Left ventricle myocardium superior (tissue), 1 donor: ENCODE measurements at regions not wholly inside any gene's neighbourhood (a gene's known extent, or its start where the extent isn't known, plus 50 kb on each side); places are given as distances from the start of the nearest gene placed in this dataset.
"Not testable (repeated sequence)": the region's sequence is repeated elsewhere in the genome, so short reads cannot be mapped to it uniquely, and the experiment has no call there.

ENCODE experiments used
- ATAC-seq: fragments of 200-7000 bp; cut with Tn5 transposase; one replicate; pipeline ENCODE4 v1.9.1; 2020; ENCODE audit warnings: mild to moderate bottlenecking, moderate library complexity
- DNase-seq: peaks from one replicate; pipeline ENCODE4 v3.0.0-alpha.2; 2020
- intact Hi-C: fragments of 100-400 bp; cut with micrococcal nuclease; formaldehyde crosslinking; loops from one replicate; pipeline ENCODE4 v1.11.0; 2022
- donor health status: DM: no; HTN: yes; CAD: no; lungs with severe emphysema.

DNA sequence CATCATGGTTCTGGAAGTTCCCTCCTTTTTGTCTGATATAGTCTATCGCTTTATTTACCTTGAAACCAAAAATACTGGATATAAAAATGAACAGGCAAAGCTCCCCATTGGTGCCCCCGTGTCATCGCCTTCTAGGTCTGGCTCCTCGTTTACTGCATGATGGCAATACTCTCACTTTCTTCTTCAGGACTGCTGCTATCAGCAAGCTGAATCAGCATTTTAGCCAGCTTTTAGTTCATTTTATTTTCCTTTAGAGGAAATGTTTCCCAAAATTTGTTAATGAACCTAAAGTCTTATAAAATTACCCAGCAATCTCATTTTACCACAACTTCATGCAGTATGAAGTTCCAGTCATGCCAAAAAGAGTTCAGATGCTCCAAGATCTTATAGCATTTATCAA is 80.5 kb downstream of the ZIC3 start:
- intact Hi-C loops, result no loop called here
- ATAC-seq (no peak), DNase-seq (no peak)

DNA sequence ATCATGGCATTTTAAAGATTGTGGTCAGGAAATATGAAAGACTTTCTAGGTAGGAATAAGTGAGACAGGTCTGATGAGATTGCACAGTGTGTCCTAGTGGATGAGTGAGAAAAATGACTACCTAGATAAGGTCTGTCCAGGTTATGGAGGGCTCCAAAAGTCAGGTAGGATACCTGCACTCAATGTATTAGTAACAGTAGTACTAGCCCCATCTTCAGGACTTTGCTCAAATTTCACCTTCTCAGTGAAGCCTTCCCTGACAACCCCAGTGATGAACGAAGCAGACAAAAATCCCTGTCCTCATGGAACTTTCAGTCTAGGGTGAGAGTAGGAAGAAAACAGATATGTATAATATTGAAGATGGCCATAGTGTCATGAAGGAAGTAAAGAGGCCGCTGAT is 85.7 kb downstream of the ZIC3 start:
- no peak for ATAC-seq
- intact Hi-C loops, result no loop called here
- DNase-seq, result no peak

DNA sequence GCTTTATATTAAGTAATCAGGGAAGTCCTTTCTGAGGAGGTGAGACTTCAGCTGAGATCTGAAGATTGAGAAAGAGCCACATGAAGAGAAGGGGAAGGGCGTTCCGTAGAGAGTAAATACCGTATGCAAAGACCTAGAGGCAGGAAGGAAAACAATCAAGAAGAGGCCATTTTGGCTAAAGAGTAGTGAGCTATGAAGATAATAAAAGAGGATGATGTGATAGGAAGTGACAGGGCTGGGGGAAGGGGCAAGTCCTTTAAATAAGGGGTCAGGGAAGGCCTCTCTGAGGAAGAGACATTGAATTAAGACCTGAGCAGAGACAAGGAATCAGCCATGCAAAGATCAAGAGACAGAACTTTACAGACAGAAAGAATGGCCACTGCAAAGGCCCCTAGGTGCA is 86.2 kb downstream of the ZIC3 start:
- intact Hi-C loops, result no loop called here
- no peak for DNase-seq
- ATAC-seq, result no peak

DNA sequence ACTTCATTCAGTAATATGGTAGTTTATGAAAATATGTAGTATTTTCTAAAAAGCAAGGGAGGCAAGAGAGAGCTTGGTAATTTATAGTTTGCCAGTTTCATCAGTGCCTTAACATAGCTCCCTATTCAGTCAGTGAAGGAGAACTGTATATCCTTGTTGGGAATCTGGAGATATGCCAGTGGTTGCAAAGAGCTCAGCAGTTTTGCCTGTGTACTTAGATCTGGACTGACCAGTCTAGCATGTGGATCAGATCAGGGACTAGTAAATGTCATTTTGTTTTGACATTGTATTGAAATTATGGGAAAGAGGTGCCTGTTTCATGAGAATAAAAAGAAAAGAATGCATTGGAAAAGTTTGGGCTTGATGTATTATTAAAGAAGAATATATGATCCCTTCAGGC is 88.6 kb downstream of the ZIC3 start:
- DNase-seq (no peak), ATAC-seq (no peak)
- intact Hi-C loops, result no loop called here

DNA sequence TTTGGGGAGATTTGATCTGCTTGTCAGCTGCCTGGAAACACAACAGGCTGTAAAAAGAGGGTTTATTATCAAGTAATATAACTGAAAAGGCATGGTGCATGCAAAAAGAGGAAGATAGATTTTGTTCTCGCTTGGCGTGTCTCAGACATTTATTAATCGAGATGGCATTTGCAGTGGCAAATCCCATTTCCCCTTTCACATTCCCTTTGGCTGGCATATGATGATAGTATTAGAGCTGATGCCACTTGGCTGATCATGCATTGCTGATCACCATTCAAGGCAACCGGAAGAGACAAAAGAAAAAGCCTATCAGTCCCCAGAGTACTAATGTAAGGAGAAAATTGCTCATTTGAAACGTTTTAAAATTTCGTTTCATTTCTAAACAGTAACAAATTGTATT is 101.8 kb downstream of the ZIC3 start:
- ATAC-seq (no peak), DNase-seq (no peak)
- intact Hi-C loops, result no loop called here

DNA sequence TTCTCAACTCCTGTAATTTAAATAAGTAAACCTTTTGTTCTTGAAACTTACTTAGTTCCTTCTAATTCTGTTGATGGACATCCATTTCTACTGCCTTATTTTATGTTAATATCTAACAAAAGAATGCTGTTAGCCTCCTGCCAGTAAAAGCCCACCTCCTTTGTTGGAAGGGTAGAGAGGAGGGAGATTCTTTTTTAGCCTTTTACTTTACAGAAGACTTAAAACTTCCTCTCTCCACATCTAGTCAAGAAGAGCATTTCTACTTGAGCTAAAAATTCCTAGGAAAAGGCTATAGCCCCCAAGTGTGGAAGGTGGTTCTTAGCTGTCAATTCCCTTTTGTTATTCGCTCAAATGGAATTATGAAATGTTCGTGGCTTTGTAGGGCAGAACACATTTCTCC is 118.7 kb downstream of the ZIC3 start:
- no peak for DNase-seq
- intact Hi-C loops, result no loop called here
- ATAC-seq, result no peak

DNA sequence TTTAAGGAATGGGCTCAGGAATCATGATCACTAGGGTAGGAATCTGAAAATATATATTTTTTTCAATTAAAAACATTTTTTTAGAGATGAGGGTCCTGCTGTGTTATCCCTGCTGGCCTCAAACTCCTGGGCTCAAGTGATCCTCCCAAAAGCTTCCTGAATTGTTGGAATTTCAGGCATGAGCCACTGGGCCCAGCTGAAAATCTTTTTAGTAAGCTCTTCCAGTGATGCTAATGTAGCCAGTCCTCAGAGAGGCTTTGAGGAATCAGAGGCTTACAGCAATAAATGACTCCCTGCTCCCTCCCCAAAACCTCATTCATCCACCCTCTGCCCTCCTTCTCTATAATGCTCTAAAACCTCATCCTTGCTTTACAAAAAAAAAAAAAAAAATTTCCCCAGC is 129.5 kb downstream of the ZIC3 start:
- no peak for DNase-seq
- no peak for ATAC-seq
- intact Hi-C loops, result no loop called here

DNA sequence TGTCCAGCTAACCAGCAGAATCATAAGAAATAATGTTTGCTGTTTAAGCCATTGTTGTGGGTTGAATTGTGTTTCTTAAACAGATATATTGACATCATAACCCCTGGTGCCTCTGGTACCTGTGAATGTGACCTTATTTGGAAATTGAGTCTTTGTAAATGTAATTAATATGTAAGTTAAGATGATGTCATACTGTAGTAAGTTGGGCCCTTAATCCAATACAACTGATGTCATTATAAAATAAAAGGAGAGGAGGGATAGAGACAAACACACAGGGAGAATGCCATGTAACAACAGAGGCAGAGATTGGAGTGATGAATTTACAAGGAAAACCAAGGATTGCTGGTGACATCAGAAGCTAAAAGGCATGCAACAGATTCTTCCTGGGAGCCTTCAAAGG is 141.4 kb downstream of the ZIC3 start:
- DNase-seq, result no peak
- no peak for ATAC-seq
- intact Hi-C loops, result no loop called here

DNA sequence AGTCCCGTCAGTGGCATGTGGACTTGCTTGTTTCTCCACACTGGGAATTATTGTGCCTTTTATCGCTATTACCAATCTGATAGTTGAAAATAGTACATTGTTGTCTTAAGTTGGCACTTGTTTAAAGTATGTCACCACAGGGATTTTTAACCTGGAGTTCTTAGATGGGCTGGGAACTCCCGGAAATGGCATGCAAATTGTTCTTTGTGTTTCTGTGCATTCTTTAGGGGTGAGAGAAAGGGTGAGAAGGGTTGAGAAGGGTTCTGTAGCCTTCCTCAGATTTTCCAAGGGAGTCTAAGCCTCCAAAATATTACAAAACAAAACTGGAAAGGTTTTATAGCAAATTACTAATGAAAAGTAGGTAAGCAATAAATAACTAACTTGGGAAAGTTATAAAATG is 176.9 kb downstream of the ZIC3 start:
- intact Hi-C loops, result no loop called here
- ATAC-seq, result no peak
- no peak for DNase-seq

DNA sequence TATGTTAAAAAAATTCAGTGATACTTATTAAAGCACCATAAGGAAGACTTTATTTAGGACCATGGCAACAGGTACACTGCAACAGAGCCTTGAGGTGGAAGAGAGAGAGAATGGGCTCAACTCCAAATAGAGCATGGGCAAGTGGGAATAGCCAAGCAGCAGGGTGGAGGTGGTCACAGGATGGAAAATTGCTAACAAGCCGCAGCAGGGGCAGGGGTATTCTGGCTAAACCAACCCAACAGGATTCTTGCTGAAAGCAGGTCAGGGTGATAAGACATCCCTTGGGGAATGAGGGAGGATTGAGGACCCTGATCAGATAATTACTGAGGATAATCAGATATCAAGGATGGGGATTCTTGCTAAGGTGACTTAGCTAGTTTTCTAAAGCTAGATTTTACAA is 177.5 kb downstream of the ZIC3 start:
- intact Hi-C loops, result no loop called here
- no peak for ATAC-seq
- no peak for DNase-seq

DNA sequence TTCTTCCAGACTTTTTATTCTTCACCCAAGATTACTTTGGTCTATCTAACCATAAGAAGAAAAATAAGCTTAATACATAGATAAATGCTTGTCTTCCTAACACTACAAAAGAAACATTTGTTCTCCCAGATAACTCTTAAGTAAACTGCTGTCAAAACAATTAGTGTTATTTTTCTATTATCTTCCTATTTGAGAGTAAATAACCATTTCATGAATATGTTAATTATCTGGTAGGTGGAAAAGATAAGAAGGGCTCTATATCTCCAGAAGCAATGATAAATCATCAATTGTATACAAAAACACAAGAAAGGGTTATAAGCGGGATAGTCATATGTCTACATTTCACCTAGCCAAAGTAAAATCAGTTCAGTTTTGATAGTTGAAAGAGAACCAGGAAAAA is 180.4 kb downstream of the ZIC3 start:
- ATAC-seq, result no peak
- intact Hi-C loops, result no loop called here
- DNase-seq, result no peak

DNA sequence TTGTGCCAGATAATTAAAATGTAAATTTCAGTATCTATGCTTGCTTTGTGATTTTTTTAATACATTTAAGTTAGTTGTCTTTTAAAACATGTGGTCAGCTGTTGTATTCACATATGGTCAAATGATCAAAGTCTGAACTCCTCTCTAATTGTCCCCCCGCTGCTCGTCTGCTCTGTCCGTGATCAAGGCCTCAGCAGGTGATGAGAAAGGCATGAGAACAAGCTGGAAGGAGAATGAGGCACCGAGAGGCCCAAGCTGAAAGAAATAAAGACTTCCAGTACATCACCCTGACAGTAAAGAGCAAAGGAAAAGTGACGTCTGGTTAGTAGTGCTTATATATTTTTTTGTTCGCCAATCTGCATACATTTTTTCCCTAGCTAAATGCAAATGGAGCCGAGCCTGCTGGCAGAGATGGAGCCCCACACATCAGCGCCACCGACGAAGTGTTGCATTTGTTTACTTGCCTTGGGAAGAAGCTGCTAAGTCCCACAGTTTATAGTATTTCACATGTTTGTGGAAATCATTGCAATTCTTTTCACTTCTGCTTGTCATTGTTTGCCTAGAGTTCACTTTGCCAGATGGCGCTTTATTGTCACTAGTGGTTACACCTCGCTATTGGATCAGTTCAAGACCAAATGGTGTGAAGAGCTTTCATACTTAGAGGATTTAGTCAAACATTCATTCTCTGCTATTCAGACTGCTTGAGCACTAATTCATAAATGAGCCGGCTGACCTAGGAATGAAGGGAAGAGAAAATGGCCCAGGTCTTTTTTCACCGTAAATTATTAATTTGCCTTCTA is 181.5 kb downstream of the ZIC3 start:
- ATAC-seq, result no peak
- no peak for DNase-seq
- intact Hi-C loops, result no loop called here

DNA sequence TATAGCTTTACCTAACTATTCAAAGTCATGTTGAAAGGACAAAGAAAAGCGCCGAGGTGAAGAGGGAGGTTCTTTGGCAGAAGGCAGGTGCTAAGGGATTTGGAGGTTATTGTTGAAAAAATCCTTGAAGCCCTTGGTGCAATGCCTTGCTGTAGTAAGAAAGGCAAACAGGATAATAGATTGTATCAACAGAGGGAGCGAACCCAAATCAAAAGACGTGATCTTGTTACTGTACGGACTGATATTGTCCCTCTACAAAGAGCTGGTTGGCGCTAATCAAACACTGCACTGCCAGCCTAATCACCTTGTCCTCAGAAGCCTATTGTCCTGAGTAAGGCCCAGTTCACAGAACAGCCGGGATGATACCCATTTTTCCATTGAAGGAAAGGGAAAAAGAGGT is 182.9 kb downstream of the ZIC3 start:
- intact Hi-C loops, result no loop called here
- ATAC-seq (no peak), DNase-seq (no peak)

DNA sequence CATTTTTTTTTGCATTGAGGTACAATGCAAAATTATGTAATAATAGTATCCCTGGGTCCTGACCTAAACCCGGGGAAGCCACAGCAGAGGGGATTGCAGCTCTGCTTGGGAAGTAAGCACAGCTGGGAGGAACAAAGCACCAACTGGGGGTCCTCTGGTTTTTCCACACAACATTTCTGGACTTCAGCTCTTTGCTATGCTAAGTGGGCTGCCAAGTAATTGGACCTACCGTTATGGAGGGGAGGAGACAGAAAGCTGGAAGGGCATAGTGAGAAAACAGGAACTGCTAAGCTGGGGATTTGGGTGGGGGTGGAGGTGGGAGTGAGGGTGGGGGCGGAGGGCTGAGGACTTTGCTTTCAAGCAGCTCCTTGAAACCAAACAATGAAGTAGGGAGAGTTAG is 183.3 kb downstream of the ZIC3 start:
- intact Hi-C loops, result no loop called here
- ATAC-seq, result no peak
- DNase-seq, result no peak

DNA sequence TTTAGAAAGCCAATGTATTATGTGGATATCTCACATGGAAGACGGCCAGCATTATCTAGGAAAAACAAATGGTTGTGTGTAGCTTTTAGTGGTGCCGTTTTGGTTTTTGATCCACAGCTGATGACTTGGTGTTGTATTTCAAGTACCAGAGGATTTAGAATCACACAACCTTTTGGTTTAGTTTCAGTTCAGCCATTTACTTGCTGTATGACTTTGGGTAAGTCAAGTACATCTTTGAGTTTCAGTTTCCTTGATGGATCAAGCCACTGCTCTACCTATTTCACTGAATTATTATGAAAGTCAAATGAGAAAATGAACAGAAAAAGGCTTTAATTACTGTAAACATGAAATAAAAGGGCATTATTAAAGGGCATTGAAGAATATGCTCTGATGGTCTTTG is 205.6 kb downstream of the ZIC3 start:
- no peak for ATAC-seq
- no peak for DNase-seq
- intact Hi-C loops, result no loop called here

DNA sequence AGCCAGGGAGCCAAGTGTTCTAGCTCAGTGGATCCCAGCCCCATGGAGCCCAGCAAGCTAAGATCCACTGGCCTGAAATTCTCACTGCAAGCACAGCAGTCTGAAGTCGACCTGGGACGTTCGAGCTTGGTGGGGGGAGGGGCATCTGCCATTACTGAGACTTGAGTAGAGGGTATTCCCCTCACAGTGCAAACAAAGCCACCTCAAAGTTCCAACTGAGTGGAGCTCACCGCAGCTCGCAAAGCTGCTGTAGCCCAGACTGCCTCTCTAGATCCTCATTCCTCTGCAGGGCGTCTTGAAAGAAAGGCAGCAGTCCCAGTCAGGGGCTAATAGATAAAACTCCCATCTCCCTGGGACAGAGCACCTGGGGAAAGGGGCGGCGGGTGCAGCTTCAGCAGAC is 226.3 kb downstream of the ZIC3 start:
- no peak for ATAC-seq
- no peak for DNase-seq
- intact Hi-C loops, result no loop called here

DNA sequence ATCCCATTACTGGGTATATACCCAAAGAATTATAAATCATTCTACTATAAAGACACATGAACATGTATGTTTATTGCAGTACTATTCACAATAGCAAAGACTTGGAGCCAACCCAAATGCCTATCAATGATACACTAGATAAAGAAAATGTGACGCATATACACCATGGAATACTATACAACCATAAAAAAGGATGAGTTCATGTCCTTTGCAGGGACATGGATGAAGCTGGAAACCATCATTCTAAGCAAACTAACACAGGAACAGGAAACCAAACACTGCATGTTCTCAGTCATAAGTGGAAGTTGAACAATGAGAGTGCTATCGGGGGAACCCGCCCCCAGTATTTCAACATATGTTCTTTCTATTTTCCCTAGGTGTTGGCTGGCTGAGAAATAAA is 232.0 kb downstream of the ZIC3 start:
- ATAC-seq, intact Hi-C loops, DNase-seq: not testable (repeated sequence)

DNA sequence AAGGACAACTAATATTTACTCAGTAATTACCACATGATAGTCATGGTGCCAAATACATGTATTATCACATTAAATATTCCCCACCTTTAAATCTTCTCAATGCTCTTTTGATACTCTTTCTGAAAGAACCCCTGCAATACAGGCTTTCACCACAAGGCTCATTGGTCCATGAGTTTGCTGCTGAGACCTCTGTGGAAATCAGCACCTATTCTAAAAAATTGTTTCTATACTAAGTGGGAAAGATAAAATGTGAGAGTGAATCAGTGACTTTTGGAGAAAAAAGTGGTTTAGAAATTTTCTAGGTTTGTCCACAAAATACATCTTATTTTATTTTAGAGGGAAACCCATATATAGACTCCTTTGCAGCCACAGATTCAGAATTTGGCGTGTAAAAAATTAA is 257.3 kb downstream of the ZIC3 start:
- DNase-seq (no peak), ATAC-seq (no peak)
- intact Hi-C loops, result no loop called here

DNA sequence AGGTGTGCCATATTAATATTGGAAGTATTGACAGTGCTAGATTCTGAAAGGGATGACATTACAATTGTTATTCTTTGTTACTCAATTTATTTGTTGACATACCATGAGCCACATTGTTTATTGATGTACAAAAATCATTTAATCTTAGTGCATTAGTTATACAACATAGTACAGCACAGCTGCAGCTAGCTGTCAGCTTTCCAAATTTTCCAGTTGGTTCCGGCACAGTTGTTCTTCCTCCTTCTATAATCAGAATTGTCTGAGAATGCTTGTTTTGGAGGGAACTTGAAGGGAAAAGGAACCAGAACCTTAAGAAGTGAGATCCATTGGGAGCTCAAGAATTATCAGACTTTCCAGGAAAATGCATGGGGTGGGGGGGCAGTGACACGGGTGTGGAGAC is 281.4 kb downstream of the ZIC3 start:
- intact Hi-C loops, result no loop called here
- ATAC-seq, result no peak
- DNase-seq, result no peak

DNA sequence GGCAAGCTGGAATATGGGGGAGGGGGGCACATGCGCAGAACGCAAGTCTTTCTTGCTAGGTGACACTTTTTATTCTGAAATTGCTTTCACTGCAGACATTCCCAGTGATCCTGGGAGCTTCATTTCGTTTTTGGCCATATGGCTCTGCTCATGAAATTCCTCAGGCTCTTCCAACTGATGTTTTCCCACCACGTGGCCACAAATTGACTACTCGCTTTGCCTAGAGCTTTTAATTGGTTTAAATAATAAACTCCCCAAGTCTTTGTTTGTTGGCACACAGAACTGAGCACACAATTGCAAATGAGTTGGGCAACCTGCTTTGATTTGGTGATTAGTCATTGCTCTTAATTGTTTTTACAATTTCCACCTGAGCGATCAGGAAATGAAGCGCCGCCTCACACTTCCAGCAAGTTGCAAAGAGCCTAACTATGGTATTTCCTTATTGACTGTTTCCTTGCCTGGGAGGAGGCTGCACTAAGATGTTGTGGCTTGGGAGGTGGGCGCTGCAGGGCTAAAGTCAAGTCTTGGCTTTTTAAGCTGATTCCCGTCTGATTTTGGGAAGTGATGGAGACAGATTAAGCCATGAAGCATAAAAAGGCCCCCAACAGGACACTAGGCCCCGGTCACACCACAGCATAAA is 282.5 kb downstream of the ZIC3 start:
- no peak for ATAC-seq
- intact Hi-C loops, result no loop called here
- no peak for DNase-seq

DNA sequence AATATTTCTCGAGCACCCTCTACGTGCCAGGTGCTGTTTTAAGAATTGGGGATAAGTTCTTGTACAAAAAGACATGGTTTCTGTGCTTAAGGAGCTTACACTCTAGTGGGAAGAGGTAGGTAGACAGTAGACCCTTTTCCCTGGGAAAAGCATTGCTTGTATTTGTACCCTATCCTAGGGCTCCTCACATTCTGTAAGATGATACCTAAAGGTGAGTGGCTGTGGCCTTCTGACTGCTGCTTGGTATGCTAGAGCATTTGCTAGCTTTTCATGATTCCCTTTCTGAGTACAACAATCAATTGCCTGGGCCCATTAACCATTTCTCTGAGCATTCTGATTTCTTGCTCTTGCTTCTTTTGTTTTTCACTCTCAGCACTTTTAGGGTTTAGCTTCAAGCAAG is 286.6 kb downstream of the ZIC3 start:
- intact Hi-C loops, result no loop called here
- DNase-seq (no peak), ATAC-seq (no peak)
